DMS53 treated with DMSO at 0.1 percent for 48 hours (cell line): ENCODE measurements at regions not wholly inside any gene's neighbourhood (a gene's known extent, or its start where the extent isn't known, plus 50 kb on each side); places are given as distances from the start of the nearest gene placed in this dataset.
"Not testable (repeated sequence)": the region's sequence is repeated elsewhere in the genome, so short reads cannot be mapped to it uniquely, and the experiment has no call there.

Experiments used
- DNase-seq: peaks from one replicate; lab custom pipeline; 2025; ENCODE audit not compliant: unreplicated experiment; lab: John Stamatoyannopoulos, UW

GRCh38 chr5:10130881-10131280 is 118.8 kb downstream of the ATPSCKMT start:
- DNase-seq, result no peak

GRCh38 chr5:10126900-10127299 is 122.8 kb downstream of the ATPSCKMT start:
- DNase-seq, result no peak

- DNase-seq, result no peak
Measured at GRCh38 chr5:10125116-10125515, 124.6 kb downstream of the ATPSCKMT start.

- DNase-seq, result no peak
Measured at GRCh38 chr5:10124287-10124686, 125.4 kb downstream of the ATPSCKMT start.

GRCh38 chr5:10123254-10123989 is 126.3 kb downstream of the ATPSCKMT start:
- DNase-seq, result no peak

- no peak for DNase-seq
Measured at GRCh38 chr5:10122076-10122726, 127.5 kb downstream of the ATPSCKMT start.

GRCh38 chr5:10120934-10121333 is 128.8 kb downstream of the ATPSCKMT start:
- DNase-seq, result no peak

GRCh38 chr5:10118150-10118549 is 131.5 kb downstream of the ATPSCKMT start:
- no peak for DNase-seq

- no peak for DNase-seq
Measured at GRCh38 chr5:10116594-10116993, 133.1 kb downstream of the ATPSCKMT start.

GRCh38 chr5:10115669-10116068 is 134.0 kb downstream of the ATPSCKMT start:
- DNase-seq, result no peak

GRCh38 chr5:10111571-10111970 is 138.1 kb downstream of the ATPSCKMT start:
- DNase-seq, result no peak

GRCh38 chr5:10110228-10110627 is 139.5 kb downstream of the ATPSCKMT start:
- DNase-seq, result no peak

- no peak for DNase-seq
Measured at GRCh38 chr5:10109299-10109698, 140.4 kb downstream of the ATPSCKMT start.

GRCh38 chr5:10106806-10107205 is 142.9 kb downstream of the ATPSCKMT start:
- DNase-seq, result no peak

GRCh38 chr5:10106285-10106684 is 143.4 kb downstream of the ATPSCKMT start:
- no peak for DNase-seq

GRCh38 chr5:10102706-10103497 is 146.8 kb downstream of the ATPSCKMT start:
- DNase-seq, result no peak

- not testable (repeated sequence) for DNase-seq
Measured at GRCh38 chr5:10102235-10102634, 147.5 kb downstream of the ATPSCKMT start.

- no peak for DNase-seq
Measured at GRCh38 chr5:10099548-10099947, 150.1 kb downstream of the ATPSCKMT start.

- DNase-seq, result no peak
Measured at GRCh38 chr5:10091701-10092100, 158.0 kb downstream of the ATPSCKMT start.

- no peak for DNase-seq
Measured at GRCh38 chr5:10090074-10090473, 159.6 kb downstream of the ATPSCKMT start.

- no peak for DNase-seq
Measured at GRCh38 chr5:10085185-10085584, 164.5 kb downstream of the ATPSCKMT start.

GRCh38 chr5:10081584-10081983 is 168.1 kb downstream of the ATPSCKMT start:
- DNase-seq, result no peak
